GM21528 (cell line): ENCODE measurements at regions not wholly inside any gene's neighbourhood (a gene's known extent, or its start where the extent isn't known, plus 50 kb on each side); places are given as distances from the start of the nearest gene placed in this dataset.

Source experiments
- ATAC-seq: cut with Tn5 transposase; IDR thresholded peaks from one replicate; pipeline ENCODE4 v1.9.1; 2021; ENCODE audit warnings: mild to moderate bottlenecking, moderate library complexity; ENCODE audit not compliant: unreplicated experiment, low FRiP score

GRCh38 chr14:101022121-101022520 is 118.6 kb upstream of the RTL1 start:
- no peak for ATAC-seq

- no peak for ATAC-seq
These were observed 119.5 kb upstream of the RTL1 start for GRCh38 chr14:101022916-101023435.

- ATAC-seq, result no peak
These were observed 121.2 kb upstream of the RTL1 start for GRCh38 chr14:101024686-101025085.

GRCh38 chr14:101025131-101025530 is 121.6 kb upstream of the RTL1 start:
- ATAC-seq, result no peak

GRCh38 chr14:101025696-101026095 is 122.2 kb upstream of the RTL1 start:
- no peak for ATAC-seq

- no peak for ATAC-seq
These were observed 122.8 kb upstream of the RTL1 start for GRCh38 chr14:101026341-101026740.

GRCh38 chr14:101027291-101027690 is 123.8 kb upstream of the RTL1 start:
- no peak for ATAC-seq

GRCh38 chr14:101027966-101028365 is 124.4 kb upstream of the RTL1 start:
- no peak for ATAC-seq

GRCh38 chr14:101028971-101029667 is 125.6 kb upstream of the RTL1 start:
- ATAC-seq, result no peak

GRCh38 chr14:101029668-101030290 is 126.3 kb upstream of the RTL1 start:
- ATAC-seq, result no peak

- ATAC-seq, result no peak
These were observed 127.1 kb upstream of the RTL1 start for GRCh38 chr14:101030586-101030985.

- no peak for ATAC-seq
These were observed 127.7 kb upstream of the RTL1 start for GRCh38 chr14:101031186-101031585.

- ATAC-seq, result no peak
These were observed 128.2 kb upstream of the RTL1 start for GRCh38 chr14:101031721-101032120.

- ATAC-seq, result no peak
These were observed 128.9 kb upstream of the RTL1 start for GRCh38 chr14:101032433-101032832.

- ATAC-seq, result no peak
These were observed 129.5 kb upstream of the RTL1 start for GRCh38 chr14:101033006-101033405.

- no peak for ATAC-seq
These were observed 130.1 kb upstream of the RTL1 start for GRCh38 chr14:101033446-101034165.

GRCh38 chr14:101034986-101035385 is 131.5 kb upstream of the RTL1 start:
- ATAC-seq, result no peak

GRCh38 chr14:101035466-101036225 is 132.1 kb upstream of the RTL1 start:
- ATAC-seq, result no peak

- no peak for ATAC-seq
These were observed 133.7 kb upstream of the RTL1 start for GRCh38 chr14:101037021-101037817.
